WERI-Rb-1 (cell line): ENCODE measurements at regions not wholly inside any gene's neighbourhood (a gene's known extent, or its start where the extent isn't known, plus 50 kb on each side); places are given as distances from the start of the nearest gene placed in this dataset.
"Not testable (repeated sequence)": the region's sequence is repeated elsewhere in the genome, so short reads cannot be mapped to it uniquely, and the experiment has no call there.

Experiments
- DNase-seq: peaks from one replicate; pipeline ENCODE4 v3.0.0-alpha.2; 2020
- H3K27ac ChIP-seq: fragments of 250-450 bp; sonication (Bioruptor Pico); 2 replicates; pipeline ENCODE4 v1.5.1; 2020; ENCODE audit warnings: mild to moderate bottlenecking, moderate library complexity
- H3K27me3 ChIP-seq: fragments of 250-450 bp; sonication (Bioruptor Pico); 2 replicates; pipeline ENCODE4 v1.5.1; 2021; ENCODE audit warnings: mild to moderate bottlenecking, low read depth, moderate library complexity; ENCODE audit not compliant: insufficient read depth, severe bottlenecking
- H3K36me3 ChIP-seq: fragments of 250-450 bp; sonication (Bioruptor Pico); 2 replicates; pipeline ENCODE4 v1.5.1; 2020; ENCODE audit warnings: mild to moderate bottlenecking, moderate library complexity
- H3K4me3 ChIP-seq: 2 replicates; pipeline ENCODE4 v1.5.1; 2011; ENCODE audit warnings: low read depth, mild to moderate bottlenecking, control low read depth, low read length
- H3K9me3 ChIP-seq: fragments of 250-450 bp; sonication (Bioruptor Pico); 2 replicates; pipeline ENCODE4 v1.5.1; 2021; ENCODE audit warnings: mild to moderate bottlenecking, moderate library complexity; ENCODE audit not compliant: severe bottlenecking
- TF ChIP-seq, protein P1 (sequence below): IDR thresholded peaks from 2 replicates; pipeline ENCODE4 v1.5.1; 2011; ENCODE audit warnings: low read depth, mild to moderate bottlenecking, control low read depth, inconsistent platforms, low read length

DNA sequence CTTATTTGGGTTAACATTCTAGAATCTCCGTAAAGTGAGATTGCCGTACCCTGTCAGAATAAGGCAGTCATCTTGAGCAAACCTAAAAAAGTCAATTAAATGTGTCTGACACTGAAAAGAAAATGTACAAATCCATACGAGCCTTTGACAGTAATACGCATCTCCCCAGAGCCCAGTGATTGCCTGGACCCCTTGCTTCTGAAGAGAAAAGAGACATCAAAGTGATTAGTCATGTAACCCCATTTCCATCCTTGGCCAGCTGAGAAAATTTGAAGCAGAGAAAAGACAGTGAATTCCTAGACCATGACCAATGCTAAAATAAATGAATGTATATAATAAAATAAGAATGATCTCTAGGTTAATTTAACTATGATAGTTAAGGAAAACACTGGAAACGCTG, 1499.4 kb downstream of the SUCLG1 start:
- no peak for DNase-seq
- TF ChIP-seq, protein P1, sequence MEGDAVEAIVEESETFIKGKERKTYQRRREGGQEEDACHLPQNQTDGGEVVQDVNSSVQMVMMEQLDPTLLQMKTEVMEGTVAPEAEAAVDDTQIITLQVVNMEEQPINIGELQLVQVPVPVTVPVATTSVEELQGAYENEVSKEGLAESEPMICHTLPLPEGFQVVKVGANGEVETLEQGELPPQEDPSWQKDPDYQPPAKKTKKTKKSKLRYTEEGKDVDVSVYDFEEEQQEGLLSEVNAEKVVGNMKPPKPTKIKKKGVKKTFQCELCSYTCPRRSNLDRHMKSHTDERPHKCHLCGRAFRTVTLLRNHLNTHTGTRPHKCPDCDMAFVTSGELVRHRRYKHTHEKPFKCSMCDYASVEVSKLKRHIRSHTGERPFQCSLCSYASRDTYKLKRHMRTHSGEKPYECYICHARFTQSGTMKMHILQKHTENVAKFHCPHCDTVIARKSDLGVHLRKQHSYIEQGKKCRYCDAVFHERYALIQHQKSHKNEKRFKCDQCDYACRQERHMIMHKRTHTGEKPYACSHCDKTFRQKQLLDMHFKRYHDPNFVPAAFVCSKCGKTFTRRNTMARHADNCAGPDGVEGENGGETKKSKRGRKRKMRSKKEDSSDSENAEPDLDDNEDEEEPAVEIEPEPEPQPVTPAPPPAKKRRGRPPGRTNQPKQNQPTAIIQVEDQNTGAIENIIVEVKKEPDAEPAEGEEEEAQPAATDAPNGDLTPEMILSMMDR, result no peak
- H3K36me3 ChIP-seq, result no peaks in the 10 kb centered on the region
- H3K27ac ChIP-seq, result no peak overlapping the region
- no peaks in the 10 kb centered on the region for H3K27me3 ChIP-seq
- no peaks in the 10 kb centered on the region for H3K9me3 ChIP-seq
- no peak overlapping the region for H3K4me3 ChIP-seq

DNA sequence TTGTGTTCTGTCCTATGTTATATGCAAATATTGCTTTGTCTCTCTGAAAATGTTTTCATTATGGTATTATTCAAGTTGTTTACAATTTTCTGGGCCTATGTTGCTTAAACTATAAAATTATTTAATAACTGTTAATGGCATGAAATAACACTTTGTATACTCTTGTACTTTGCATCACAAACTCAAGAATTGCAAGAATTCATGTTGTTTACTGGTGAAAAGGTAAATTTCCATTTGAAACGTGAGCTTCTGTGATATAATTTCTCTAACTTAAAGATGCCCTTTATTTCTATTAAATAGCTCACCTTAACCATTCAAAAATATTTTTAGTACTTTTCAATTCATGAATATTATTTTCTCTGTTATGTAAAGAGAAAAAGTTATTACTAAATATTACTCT, 1504.2 kb downstream of the SUCLG1 start:
- H3K4me3 ChIP-seq, result no peak overlapping the region
- H3K9me3 ChIP-seq, result no peaks in the 10 kb centered on the region
- no peaks in the 10 kb centered on the region for H3K36me3 ChIP-seq
- no peak overlapping the region for H3K27ac ChIP-seq
- TF ChIP-seq, protein P1, result no peak
- no peaks in the 10 kb centered on the region for H3K27me3 ChIP-seq
- no peak for DNase-seq

DNA sequence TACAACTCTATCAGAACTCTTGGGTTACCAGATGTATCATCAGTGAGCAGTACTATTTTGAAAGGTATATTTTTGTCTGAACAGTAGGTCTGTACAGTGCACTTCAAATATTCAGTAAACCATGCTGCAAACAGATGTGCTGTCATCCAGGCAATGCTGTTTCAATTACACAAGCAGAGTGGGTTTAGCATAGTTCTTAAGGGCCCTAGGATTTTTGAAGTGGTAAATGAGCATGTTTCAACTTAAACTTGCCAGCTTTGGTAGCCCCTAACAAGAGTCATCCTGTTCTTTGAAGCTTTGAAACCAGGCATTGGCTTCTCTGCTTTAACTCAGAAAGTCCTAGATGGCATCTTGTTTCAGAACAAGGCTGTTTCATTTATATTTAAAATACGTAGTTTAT, 1519.9 kb downstream of the SUCLG1 start:
- H3K36me3 ChIP-seq, result no peaks in the 10 kb centered on the region
- H3K27me3 ChIP-seq, result no peaks in the 10 kb centered on the region
- TF ChIP-seq, protein P1, result no peak
- H3K9me3 ChIP-seq, result no peaks in the 10 kb centered on the region
- DNase-seq, result no peak
- H3K27ac ChIP-seq, result no peak overlapping the region
- H3K4me3 ChIP-seq, result no peak overlapping the region

DNA sequence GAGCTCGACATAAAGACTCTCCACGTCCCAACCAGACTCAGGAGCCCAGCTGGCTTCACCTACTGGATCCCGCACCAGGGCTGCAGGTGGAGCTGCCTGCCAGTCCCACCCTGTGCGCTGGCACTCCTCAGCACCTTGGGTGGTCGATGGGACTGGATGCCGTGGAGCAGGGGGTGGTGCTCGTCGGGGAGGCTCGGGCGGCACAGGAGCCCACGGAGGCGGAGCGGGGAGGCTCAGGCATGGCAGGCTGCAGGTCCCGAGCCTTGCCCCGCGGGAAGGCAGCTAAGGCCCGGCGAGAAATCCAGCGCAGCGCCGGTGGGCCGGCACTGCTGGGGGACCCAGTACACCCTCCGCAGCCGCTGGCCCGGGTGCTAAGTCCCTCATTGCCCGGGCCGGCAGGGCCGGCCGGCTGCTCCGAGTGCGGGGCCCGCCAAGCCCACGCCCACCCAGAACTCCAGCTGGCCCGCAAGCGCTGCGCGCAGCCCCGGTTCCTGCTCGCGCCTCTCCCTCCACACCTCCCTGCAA, 1520.7 kb downstream of the SUCLG1 start:
- not testable (repeated sequence) for H3K27ac ChIP-seq, H3K4me3 ChIP-seq, H3K27me3 ChIP-seq, DNase-seq, H3K9me3 ChIP-seq, H3K36me3 ChIP-seq

DNA sequence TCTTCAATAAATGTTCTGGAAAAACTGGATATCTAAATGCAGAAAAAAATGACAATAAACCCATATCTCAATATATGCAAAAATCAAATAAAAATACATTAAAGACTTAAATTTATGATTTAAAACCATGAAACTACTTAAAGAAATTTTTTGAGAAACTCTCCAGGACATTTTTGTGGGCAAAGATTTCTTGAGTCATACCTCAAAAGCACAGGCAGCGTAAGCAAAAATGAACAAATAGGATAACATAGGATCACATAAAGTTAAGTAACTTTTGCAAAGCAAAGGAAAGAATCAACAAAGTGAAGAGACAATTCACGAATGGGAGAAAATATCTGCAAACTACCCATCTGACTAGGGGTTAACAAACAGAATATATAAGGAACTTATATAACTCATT, 1545.5 kb downstream of the SUCLG1 start:
- no peak overlapping the region for H3K27ac ChIP-seq
- TF ChIP-seq, protein P1, result no peak
- no peaks in the 10 kb centered on the region for H3K9me3 ChIP-seq
- H3K4me3 ChIP-seq, result no peak overlapping the region
- no peaks in the 10 kb centered on the region for H3K36me3 ChIP-seq
- DNase-seq, result no peak
- H3K27me3 ChIP-seq, result no peaks in the 10 kb centered on the region

DNA sequence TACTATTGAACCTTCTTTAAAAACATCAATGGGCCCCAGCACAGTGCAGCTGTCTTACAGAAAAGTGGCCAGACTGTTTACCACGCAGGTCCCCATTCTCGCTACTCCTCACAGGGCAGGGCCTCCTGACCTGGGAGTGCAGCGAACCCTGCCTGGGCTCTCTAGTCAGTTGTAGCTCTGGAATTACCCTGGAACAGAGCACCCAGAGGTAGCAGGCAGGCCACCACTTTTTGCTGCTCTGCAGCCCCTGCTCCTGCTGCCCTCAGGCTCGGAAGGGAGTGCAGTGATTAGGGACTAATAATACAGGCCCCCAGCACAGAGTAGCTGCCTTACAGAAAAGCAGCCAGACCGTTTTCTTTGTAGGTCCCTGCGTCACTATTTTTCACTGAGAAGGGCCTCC, 1563.0 kb downstream of the SUCLG1 start:
- H3K9me3 ChIP-seq, result no peaks in the 10 kb centered on the region
- TF ChIP-seq, protein P1, result no peak
- no peak for DNase-seq
- no peak overlapping the region for H3K27ac ChIP-seq
- H3K27me3 ChIP-seq, result no peaks in the 10 kb centered on the region
- H3K36me3 ChIP-seq, result no peaks in the 10 kb centered on the region
- no peak overlapping the region for H3K4me3 ChIP-seq
